ENCODE measurements at regions not wholly inside any gene's neighbourhood (a gene's known extent, or its start where the extent isn't known, plus 50 kb on each side); places are given as distances from the start of the nearest gene placed in this dataset.

DNA sequence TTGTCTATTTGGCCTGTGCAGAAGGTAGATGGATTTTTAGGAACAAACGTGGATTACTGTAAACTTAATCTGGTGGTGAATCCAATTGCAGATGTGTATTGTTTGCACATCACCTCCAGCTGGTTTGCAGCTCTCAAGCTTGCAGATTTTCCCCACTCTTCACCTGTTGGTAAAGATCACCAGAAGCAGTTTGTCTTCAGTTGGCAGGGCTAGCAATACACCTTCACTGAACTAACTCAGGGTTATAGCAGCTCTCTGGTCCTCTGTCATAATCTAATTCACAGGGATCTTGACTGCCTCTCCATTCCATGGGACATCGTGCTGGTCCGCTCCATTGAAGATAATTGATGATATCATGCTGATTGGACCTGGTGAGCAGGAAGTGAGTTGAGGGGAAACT is 181.5 kb downstream of the VAPA start:
- Histone ChIP-seq H3K36me3 (ENCODE audit: insufficient read depth, low read length) (no peaks in the 10 kb centered on the region), H3K27ac (ENCODE audit: low read depth, low read length) (no peak overlapping the region), H4K20me1 (ENCODE audit: insufficient read depth, low read length) (no peaks in the 10 kb centered on the region), H3K4me1 (ENCODE audit: insufficient read depth, low read length) (no peaks in the 10 kb centered on the region), H3K9me3 (ENCODE audit: low read depth, low read length) (no peaks in the 10 kb centered on the region), H3K27me3 (ENCODE audit: insufficient read depth, low read length) (no peaks in the 10 kb centered on the region), H3K4me3 (ENCODE audit: insufficient read depth, low read length) (no peak overlapping the region), H3K4me2 (ENCODE audit: insufficient read depth, low read length) (no peak overlapping the region), H3K79me2 (ENCODE audit: insufficient read depth, low read length) (no peaks in the 10 kb centered on the region), H2AFZ (ENCODE audit: low read length) (no peak overlapping the region)
- no peak for DNase-seq (ENCODE audit: insufficient read length, low spot score, missing footprints)
- TF ChIP-seq, protein P1, sequence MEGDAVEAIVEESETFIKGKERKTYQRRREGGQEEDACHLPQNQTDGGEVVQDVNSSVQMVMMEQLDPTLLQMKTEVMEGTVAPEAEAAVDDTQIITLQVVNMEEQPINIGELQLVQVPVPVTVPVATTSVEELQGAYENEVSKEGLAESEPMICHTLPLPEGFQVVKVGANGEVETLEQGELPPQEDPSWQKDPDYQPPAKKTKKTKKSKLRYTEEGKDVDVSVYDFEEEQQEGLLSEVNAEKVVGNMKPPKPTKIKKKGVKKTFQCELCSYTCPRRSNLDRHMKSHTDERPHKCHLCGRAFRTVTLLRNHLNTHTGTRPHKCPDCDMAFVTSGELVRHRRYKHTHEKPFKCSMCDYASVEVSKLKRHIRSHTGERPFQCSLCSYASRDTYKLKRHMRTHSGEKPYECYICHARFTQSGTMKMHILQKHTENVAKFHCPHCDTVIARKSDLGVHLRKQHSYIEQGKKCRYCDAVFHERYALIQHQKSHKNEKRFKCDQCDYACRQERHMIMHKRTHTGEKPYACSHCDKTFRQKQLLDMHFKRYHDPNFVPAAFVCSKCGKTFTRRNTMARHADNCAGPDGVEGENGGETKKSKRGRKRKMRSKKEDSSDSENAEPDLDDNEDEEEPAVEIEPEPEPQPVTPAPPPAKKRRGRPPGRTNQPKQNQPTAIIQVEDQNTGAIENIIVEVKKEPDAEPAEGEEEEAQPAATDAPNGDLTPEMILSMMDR (IDR thresholded peaks at IDR 0.05; ENCODE audit: extremely low read depth, low read depth, low read length) = no peak

DNA sequence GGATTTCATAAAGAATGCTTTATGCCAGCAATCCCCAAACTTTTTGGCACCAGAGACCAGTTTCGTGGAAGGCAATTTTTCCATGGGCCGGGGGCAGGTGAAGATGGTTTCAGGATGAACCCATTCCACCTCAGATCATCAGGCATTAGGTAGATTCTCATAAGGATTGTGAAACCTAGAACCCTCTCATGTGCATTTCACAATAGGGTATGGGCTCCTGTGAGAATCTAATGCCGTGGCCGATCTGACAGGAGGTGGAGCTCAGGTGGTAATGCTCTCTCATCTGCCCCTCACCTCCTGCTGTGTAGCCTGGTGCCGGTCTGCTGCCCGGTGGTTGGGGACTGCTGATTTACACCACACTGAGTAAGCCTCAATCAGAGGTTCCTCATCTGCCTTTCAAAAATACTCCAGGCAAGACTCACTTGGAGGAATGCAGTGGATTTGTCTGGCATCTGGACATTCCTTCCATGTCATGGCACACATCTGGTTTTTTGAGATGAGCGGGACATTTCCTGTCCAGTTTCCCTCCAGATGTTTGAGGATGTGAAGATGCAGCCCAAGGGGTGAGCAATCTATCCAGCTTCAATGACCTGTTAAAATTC is 185.8 kb downstream of the VAPA start:
- Histone ChIP-seq H3K4me2 (ENCODE audit: insufficient read depth, low read length) (no peak overlapping the region), H3K4me1 (ENCODE audit: insufficient read depth, low read length) (peaks cover 9% of the 10 kb centered on the region)
- no peak for DNase-seq (ENCODE audit: insufficient read length, low spot score, missing footprints)

GRCh38 chr18:10100196-10100595 is 186.4 kb downstream of the VAPA start:
- Histone ChIP-seq H3K4me3 (ENCODE audit: insufficient read depth, low read length) (no peak overlapping the region), H4K20me1 (ENCODE audit: insufficient read depth, low read length) (no peaks in the 10 kb centered on the region), H3K9me3 (ENCODE audit: low read depth, low read length) (peaks cover 3% of the 10 kb centered on the region), H3K4me1 (ENCODE audit: insufficient read depth, low read length) (peaks cover 9% of the 10 kb centered on the region), H3K79me2 (ENCODE audit: insufficient read depth, low read length) (no peaks in the 10 kb centered on the region), H2AFZ (ENCODE audit: low read length) (no peak overlapping the region), H3K27me3 (ENCODE audit: insufficient read depth, low read length) (peaks cover 5% of the 10 kb centered on the region), H3K4me2 (ENCODE audit: insufficient read depth, low read length) (no peak overlapping the region), H3K36me3 (ENCODE audit: insufficient read depth, low read length) (no peaks in the 10 kb centered on the region), H3K27ac (ENCODE audit: low read depth, low read length) (no peak overlapping the region)
- DNase-seq (ENCODE audit: insufficient read length, low spot score, missing footprints) = no peak
- TF ChIP-seq, protein P1 (IDR thresholded peaks at IDR 0.05; ENCODE audit: extremely low read depth, low read depth, low read length) = no peak

More for the DNA sequence above, 185.8 kb downstream of the VAPA start:
- Histone ChIP-seq H3K4me3 (ENCODE audit: insufficient read depth, low read length) (no peak overlapping the region), H4K20me1 (ENCODE audit: insufficient read depth, low read length) (no peaks in the 10 kb centered on the region), H2AFZ (ENCODE audit: low read length) (no peak overlapping the region), H3K79me2 (ENCODE audit: insufficient read depth, low read length) (no peaks in the 10 kb centered on the region), H3K36me3 (ENCODE audit: insufficient read depth, low read length) (no peaks in the 10 kb centered on the region), H3K27me3 (ENCODE audit: insufficient read depth, low read length) (peaks cover 5% of the 10 kb centered on the region), H3K27ac (ENCODE audit: low read depth, low read length) (no peak overlapping the region), H3K9me3 (ENCODE audit: low read depth, low read length) (peaks cover 2% of the 10 kb centered on the region)
- TF ChIP-seq, protein P1 (IDR thresholded peaks at IDR 0.05; ENCODE audit: extremely low read depth, low read depth, low read length) = no peak

- peak; percentile 86 for DNase-seq (ENCODE audit: insufficient read length, low spot score, missing footprints)
Measured at GRCh38 chr18:10100941-10101701, 187.3 kb downstream of the VAPA start.

More at GRCh38 chr18:10100941-10101701, 187.3 kb downstream of the VAPA start:
- TF ChIP-seq, protein P1 (IDR thresholded peaks at IDR 0.05; ENCODE audit: extremely low read depth, low read depth, low read length) = no peak
- H4K20me1 ChIP-seq (ENCODE audit: insufficient read depth, low read length) = no peaks in the 10 kb centered on the region
- no peaks in the 10 kb centered on the region for H3K79me2 ChIP-seq (ENCODE audit: insufficient read depth, low read length)
- H3K4me2 ChIP-seq (ENCODE audit: insufficient read depth, low read length) = peak overlapping the region; percentile 28
- H3K9me3 ChIP-seq (ENCODE audit: low read depth, low read length) = peaks cover 3% of the 10 kb centered on the region
- H3K27ac ChIP-seq (ENCODE audit: low read depth, low read length) = no peak overlapping the region
- no peak overlapping the region for H3K4me3 ChIP-seq (ENCODE audit: insufficient read depth, low read length)
- no peak overlapping the region for H2AFZ ChIP-seq (ENCODE audit: low read length)
- H3K4me1 ChIP-seq (ENCODE audit: insufficient read depth, low read length) = peaks cover 9% of the 10 kb centered on the region
- no peaks in the 10 kb centered on the region for H3K36me3 ChIP-seq (ENCODE audit: insufficient read depth, low read length)
- peaks cover 5% of the 10 kb centered on the region for H3K27me3 ChIP-seq (ENCODE audit: insufficient read depth, low read length)

All from osteoblast (primary cell).